ENCODE measurements at regions not wholly inside any gene's neighbourhood (a gene's known extent, or its start where the extent isn't known, plus 50 kb on each side); places are given as distances from the start of the nearest gene placed in this dataset.

- no peak overlapping the region for H3K4me3 ChIP-seq (ENCODE audit: low read depth in 1 of 5, low read length in 5 of 5)
- no peak overlapping the region for H3K27ac ChIP-seq (ENCODE audit: low read depth, low read length)
- H3K36me3 ChIP-seq (ENCODE audit: control insufficient read depth in 5 of 5, insufficient read depth in 5 of 5, low read length in 5 of 5): no peaks in the 10 kb centered on the region
- H3K9ac ChIP-seq (ENCODE audit: low read length in 5 of 5): no peak overlapping the region
- H3K27me3 ChIP-seq (ENCODE audit: control insufficient read depth in 5 of 5, insufficient read depth in 4 of 5, low read length in 5 of 5): no peaks in the 10 kb centered on the region
- no peaks in the 10 kb centered on the region for H3K9me3 ChIP-seq (ENCODE audit: control insufficient read depth in 5 of 5, low read length in 5 of 5)
- H3K4me1 ChIP-seq (ENCODE audit: control insufficient read depth in 5 of 5, insufficient read depth in 5 of 5, low read length in 5 of 5): no peaks in the 10 kb centered on the region
These were observed 697.8 kb downstream of the GATA3 start for GRCh38 chr10:8752146-8752843.

DNA sequence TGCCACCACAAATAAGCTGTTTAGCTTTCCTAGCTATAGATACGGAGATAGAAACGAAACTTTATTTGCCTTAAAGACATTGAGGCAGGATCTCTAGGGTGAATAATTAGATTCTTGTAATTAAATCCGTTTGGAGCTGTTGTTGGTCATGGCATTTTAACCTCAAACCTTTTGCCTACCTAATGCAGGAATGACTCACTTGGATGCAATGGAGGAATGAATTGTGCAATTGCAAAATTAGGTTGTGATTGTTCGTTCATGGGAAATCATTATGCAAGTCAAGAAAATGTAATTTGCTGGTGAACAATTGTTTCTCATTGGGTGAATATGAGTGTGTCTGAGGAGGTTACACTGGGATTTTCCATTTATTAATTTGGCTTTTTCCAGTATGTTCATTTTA, 703.5 kb downstream of the GATA3 start:
- H3K4me3 ChIP-seq (ENCODE audit: low read depth in 1 of 5, low read length in 5 of 5): no peak overlapping the region
- no peaks in the 10 kb centered on the region for H3K27me3 ChIP-seq (ENCODE audit: control insufficient read depth in 5 of 5, insufficient read depth in 4 of 5, low read length in 5 of 5)
- no peaks in the 10 kb centered on the region for H3K36me3 ChIP-seq (ENCODE audit: control insufficient read depth in 5 of 5, insufficient read depth in 5 of 5, low read length in 5 of 5)
- no peak overlapping the region for H3K9ac ChIP-seq (ENCODE audit: low read length in 5 of 5)
- no peaks in the 10 kb centered on the region for H3K9me3 ChIP-seq (ENCODE audit: control insufficient read depth in 5 of 5, low read length in 5 of 5)
- H3K27ac ChIP-seq (ENCODE audit: low read depth, low read length): no peak overlapping the region
- H3K4me1 ChIP-seq (ENCODE audit: control insufficient read depth in 5 of 5, insufficient read depth in 5 of 5, low read length in 5 of 5): no peaks in the 10 kb centered on the region

DNA sequence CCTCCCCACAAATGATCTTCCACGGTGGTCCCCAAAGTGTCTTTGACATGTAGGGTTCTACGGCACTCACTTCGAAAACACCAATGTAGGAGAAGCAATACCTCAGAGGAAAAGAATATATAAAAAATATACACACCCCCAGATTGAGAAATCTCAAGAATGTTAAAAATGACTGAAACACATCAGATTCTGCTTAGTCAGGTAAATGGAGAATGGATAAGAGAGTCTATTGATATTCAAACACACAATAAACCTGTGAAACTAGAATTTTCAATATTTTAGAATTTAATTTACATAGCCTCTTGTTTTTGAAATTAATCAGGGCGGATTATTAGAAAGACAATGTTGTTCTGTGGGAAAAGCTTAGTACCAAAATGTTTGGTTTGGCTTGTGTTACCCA, 712.4 kb downstream of the GATA3 start:
- no peaks in the 10 kb centered on the region for H3K36me3 ChIP-seq (ENCODE audit: control insufficient read depth in 5 of 5, insufficient read depth in 5 of 5, low read length in 5 of 5)
- H3K9ac ChIP-seq (ENCODE audit: low read length in 5 of 5): no peak overlapping the region
- H3K9me3 ChIP-seq (ENCODE audit: control insufficient read depth in 5 of 5, low read length in 5 of 5): no peaks in the 10 kb centered on the region
- no peaks in the 10 kb centered on the region for H3K27me3 ChIP-seq (ENCODE audit: control insufficient read depth in 5 of 5, insufficient read depth in 4 of 5, low read length in 5 of 5)
- no peak overlapping the region for H3K27ac ChIP-seq (ENCODE audit: low read depth, low read length)
- H3K4me3 ChIP-seq (ENCODE audit: low read depth in 1 of 5, low read length in 5 of 5): no peak overlapping the region
- H3K4me1 ChIP-seq (ENCODE audit: control insufficient read depth in 5 of 5, insufficient read depth in 5 of 5, low read length in 5 of 5): no peaks in the 10 kb centered on the region

- H3K27ac ChIP-seq (ENCODE audit: low read depth, low read length): no peak overlapping the region
- H3K27me3 ChIP-seq (ENCODE audit: control insufficient read depth in 5 of 5, insufficient read depth in 4 of 5, low read length in 5 of 5): no peaks in the 10 kb centered on the region
- no peaks in the 10 kb centered on the region for H3K9me3 ChIP-seq (ENCODE audit: control insufficient read depth in 5 of 5, low read length in 5 of 5)
- no peak overlapping the region for H3K4me3 ChIP-seq (ENCODE audit: low read depth in 1 of 5, low read length in 5 of 5)
- H3K36me3 ChIP-seq (ENCODE audit: control insufficient read depth in 5 of 5, insufficient read depth in 5 of 5, low read length in 5 of 5): no peaks in the 10 kb centered on the region
- H3K9ac ChIP-seq (ENCODE audit: low read length in 5 of 5): no peak overlapping the region
- no peaks in the 10 kb centered on the region for H3K4me1 ChIP-seq (ENCODE audit: control insufficient read depth in 5 of 5, insufficient read depth in 5 of 5, low read length in 5 of 5)
These were observed 713.1 kb downstream of the GATA3 start for GRCh38 chr10:8767591-8767990.

DNA sequence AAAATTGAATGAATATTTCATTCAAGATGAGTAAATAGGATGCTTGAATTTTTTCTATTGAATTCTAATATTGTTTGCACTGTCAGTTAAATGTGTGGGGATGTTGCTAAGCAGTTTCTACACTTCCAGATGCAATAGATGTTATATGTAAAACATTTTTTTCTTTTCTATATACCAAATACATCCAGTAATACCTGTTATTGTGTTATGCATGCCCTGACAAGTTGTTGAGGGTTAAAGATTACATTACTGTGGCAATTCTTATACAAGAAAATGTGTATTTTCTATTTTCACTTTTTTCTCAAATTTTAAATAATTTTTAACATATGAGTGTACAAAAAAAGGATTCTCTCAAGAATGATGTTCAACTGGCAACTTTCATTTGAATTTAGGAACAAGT, 713.9 kb downstream of the GATA3 start:
- no peaks in the 10 kb centered on the region for H3K36me3 ChIP-seq (ENCODE audit: control insufficient read depth in 5 of 5, insufficient read depth in 5 of 5, low read length in 5 of 5)
- H3K27ac ChIP-seq (ENCODE audit: low read depth, low read length): no peak overlapping the region
- no peak overlapping the region for H3K4me3 ChIP-seq (ENCODE audit: low read depth in 1 of 5, low read length in 5 of 5)
- H3K4me1 ChIP-seq (ENCODE audit: control insufficient read depth in 5 of 5, insufficient read depth in 5 of 5, low read length in 5 of 5): no peaks in the 10 kb centered on the region
- no peaks in the 10 kb centered on the region for H3K9me3 ChIP-seq (ENCODE audit: control insufficient read depth in 5 of 5, low read length in 5 of 5)
- H3K9ac ChIP-seq (ENCODE audit: low read length in 5 of 5): no peak overlapping the region
- H3K27me3 ChIP-seq (ENCODE audit: control insufficient read depth in 5 of 5, insufficient read depth in 4 of 5, low read length in 5 of 5): no peaks in the 10 kb centered on the region

- Histone ChIP-seq H3K27me3 (ENCODE audit: control insufficient read depth in 5 of 5, insufficient read depth in 4 of 5, low read length in 5 of 5) (no peaks in the 10 kb centered on the region), H3K27ac (ENCODE audit: low read depth, low read length) (no peak overlapping the region), H3K4me3 (ENCODE audit: low read depth in 1 of 5, low read length in 5 of 5) (no peak overlapping the region), H3K36me3 (ENCODE audit: control insufficient read depth in 5 of 5, insufficient read depth in 5 of 5, low read length in 5 of 5) (no peaks in the 10 kb centered on the region), H3K9me3 (ENCODE audit: control insufficient read depth in 5 of 5, low read length in 5 of 5) (no peaks in the 10 kb centered on the region), H3K4me1 (ENCODE audit: control insufficient read depth in 5 of 5, insufficient read depth in 5 of 5, low read length in 5 of 5) (no peaks in the 10 kb centered on the region), H3K9ac (ENCODE audit: low read length in 5 of 5) (no peak overlapping the region)
These were observed 714.4 kb downstream of the GATA3 start for GRCh38 chr10:8768852-8769251.

DNA sequence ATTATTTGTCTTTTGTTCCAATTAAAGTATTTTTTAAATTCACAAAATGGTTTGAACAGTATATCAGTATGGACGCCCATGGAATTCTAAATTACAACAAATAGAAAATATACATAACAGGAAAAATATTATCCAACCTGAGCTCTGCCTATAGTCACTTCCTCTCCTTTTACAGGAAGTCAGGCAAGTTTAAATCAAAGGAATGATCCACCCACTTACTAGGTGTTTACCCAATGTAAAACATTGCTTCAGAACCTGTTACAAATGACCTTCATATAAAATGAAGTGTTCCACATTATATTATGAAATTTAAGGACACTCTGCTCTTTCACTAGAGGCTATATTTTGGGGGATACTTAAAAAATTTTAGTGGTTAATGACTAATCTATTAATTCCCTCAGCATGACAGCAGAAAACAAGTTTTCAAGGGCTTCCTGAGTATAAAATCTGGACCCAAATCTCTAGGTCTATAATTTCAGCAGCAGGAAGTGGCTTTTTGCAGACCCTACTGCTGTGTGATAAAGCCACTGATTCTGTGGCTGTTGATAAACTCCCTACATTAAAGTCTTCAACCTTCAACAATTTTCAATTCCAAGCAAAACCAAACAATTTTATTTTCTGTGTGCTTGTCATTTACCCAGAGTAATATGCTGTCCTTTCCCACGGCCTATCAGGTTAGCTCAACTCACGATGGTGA, 722.6 kb downstream of the GATA3 start:
- Histone ChIP-seq H3K9ac (ENCODE audit: low read length in 5 of 5) (no peak overlapping the region), H3K4me1 (ENCODE audit: control insufficient read depth in 5 of 5, insufficient read depth in 5 of 5, low read length in 5 of 5) (no peaks in the 10 kb centered on the region), H3K27ac (ENCODE audit: low read depth, low read length) (no peak overlapping the region), H3K9me3 (ENCODE audit: control insufficient read depth in 5 of 5, low read length in 5 of 5) (no peaks in the 10 kb centered on the region), H3K27me3 (ENCODE audit: control insufficient read depth in 5 of 5, insufficient read depth in 4 of 5, low read length in 5 of 5) (no peaks in the 10 kb centered on the region), H3K36me3 (ENCODE audit: control insufficient read depth in 5 of 5, insufficient read depth in 5 of 5, low read length in 5 of 5) (no peaks in the 10 kb centered on the region), H3K4me3 (ENCODE audit: low read depth in 1 of 5, low read length in 5 of 5) (no peak overlapping the region)

- H3K9ac ChIP-seq (ENCODE audit: low read length in 5 of 5): no peak overlapping the region
- no peaks in the 10 kb centered on the region for H3K4me1 ChIP-seq (ENCODE audit: control insufficient read depth in 5 of 5, insufficient read depth in 5 of 5, low read length in 5 of 5)
- no peaks in the 10 kb centered on the region for H3K9me3 ChIP-seq (ENCODE audit: control insufficient read depth in 5 of 5, low read length in 5 of 5)
- H3K4me3 ChIP-seq (ENCODE audit: low read depth in 1 of 5, low read length in 5 of 5): no peak overlapping the region
- H3K36me3 ChIP-seq (ENCODE audit: control insufficient read depth in 5 of 5, insufficient read depth in 5 of 5, low read length in 5 of 5): no peaks in the 10 kb centered on the region
- H3K27me3 ChIP-seq (ENCODE audit: control insufficient read depth in 5 of 5, insufficient read depth in 4 of 5, low read length in 5 of 5): no peaks in the 10 kb centered on the region
- no peak overlapping the region for H3K27ac ChIP-seq (ENCODE audit: low read depth, low read length)
These were observed 724.2 kb downstream of the GATA3 start for GRCh38 chr10:8778713-8779112.

DNA sequence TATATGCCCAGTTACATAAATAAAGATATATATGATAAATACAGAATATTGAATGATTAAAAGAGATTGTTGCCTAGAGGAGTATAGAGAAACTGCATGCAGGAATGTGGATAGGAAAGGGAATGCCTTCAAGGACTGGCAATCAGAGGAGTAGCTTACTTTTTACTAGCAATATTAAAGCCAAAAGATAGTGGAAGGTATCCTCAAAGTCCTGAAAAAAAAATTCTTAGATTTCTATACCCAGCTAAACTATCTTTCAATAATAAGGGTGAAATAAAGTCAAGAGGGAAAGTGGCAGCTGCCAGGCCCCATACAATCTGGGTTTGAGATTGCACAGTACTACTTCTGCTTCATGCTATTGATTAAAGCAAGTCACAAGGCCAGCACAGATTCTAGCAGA, 733.2 kb downstream of the GATA3 start:
- H3K4me1 ChIP-seq (ENCODE audit: control insufficient read depth in 5 of 5, insufficient read depth in 5 of 5, low read length in 5 of 5): no peaks in the 10 kb centered on the region
- H3K4me3 ChIP-seq (ENCODE audit: low read depth in 1 of 5, low read length in 5 of 5): peak overlapping the region in 2 of 5 donors; percentile 3 to 9
- no peaks in the 10 kb centered on the region for H3K27me3 ChIP-seq (ENCODE audit: control insufficient read depth in 5 of 5, insufficient read depth in 4 of 5, low read length in 5 of 5)

GRCh38 chr10:8790390-8790789, 735.9 kb downstream of the GATA3 start:
- H3K4me1 ChIP-seq (ENCODE audit: control insufficient read depth in 5 of 5, insufficient read depth in 5 of 5, low read length in 5 of 5): no peaks in the 10 kb centered on the region
- no peak overlapping the region for H3K4me3 ChIP-seq (ENCODE audit: low read depth in 1 of 5, low read length in 5 of 5)
- no peaks in the 10 kb centered on the region for H3K27me3 ChIP-seq (ENCODE audit: control insufficient read depth in 5 of 5, insufficient read depth in 4 of 5, low read length in 5 of 5)
- H3K36me3 ChIP-seq (ENCODE audit: control insufficient read depth in 5 of 5, insufficient read depth in 5 of 5, low read length in 5 of 5): no peaks in the 10 kb centered on the region
- peaks cover 5 to 14% (median 11%) of the 10 kb centered on the region in 5 donors for H3K9me3 ChIP-seq (ENCODE audit: control insufficient read depth in 5 of 5, low read length in 5 of 5)
- no peak overlapping the region for H3K9ac ChIP-seq (ENCODE audit: low read length in 5 of 5)
- no peak overlapping the region for H3K27ac ChIP-seq (ENCODE audit: low read depth, low read length)

More for the DNA sequence above, 733.2 kb downstream of the GATA3 start:
- Histone ChIP-seq H3K36me3 (ENCODE audit: control insufficient read depth in 5 of 5, insufficient read depth in 5 of 5, low read length in 5 of 5) (no peaks in the 10 kb centered on the region), H3K9ac (ENCODE audit: low read length in 5 of 5) (no peak overlapping the region), H3K9me3 (ENCODE audit: control insufficient read depth in 5 of 5, low read length in 5 of 5) (peaks cover 5 to 14% (median 11%) of the 10 kb centered on the region in 5 donors), H3K27ac (ENCODE audit: low read depth, low read length) (no peak overlapping the region)
